DMS153 treated with DMSO at 0.1 percent for 48 hours (cell line): ENCODE measurements at regions not wholly inside any gene's neighbourhood (a gene's known extent, or its start where the extent isn't known, plus 50 kb on each side); places are given as distances from the start of the nearest gene placed in this dataset.

Experiments
- DNase-seq: peaks from one replicate; lab custom pipeline; 2025; ENCODE audit not compliant: unreplicated experiment; lab: John Stamatoyannopoulos, UW

- no peak for DNase-seq
Observed at GRCh38 chr13:90518417-90518816, 829.1 kb upstream of the MIR17HG start.

DNA sequence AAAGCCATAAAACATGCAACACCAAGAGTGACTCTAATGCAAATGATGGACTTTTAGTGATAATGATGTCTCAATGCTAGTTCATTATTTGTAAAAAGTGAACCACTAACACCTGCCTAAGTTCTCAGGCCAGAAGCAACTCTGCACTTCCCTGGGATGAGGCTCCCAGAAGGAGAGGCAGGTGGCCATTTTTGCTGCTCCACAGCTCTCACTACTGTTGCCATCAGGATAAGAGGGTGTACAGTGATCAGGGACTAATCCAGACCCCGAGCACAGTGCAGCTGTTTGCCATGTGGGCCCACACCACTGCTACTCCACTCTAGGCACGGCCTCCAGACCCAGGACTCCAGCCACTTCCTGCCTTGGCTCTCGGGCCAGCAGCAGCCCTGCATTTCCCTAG lies 828.3 kb upstream of the MIR17HG start:
- no peak for DNase-seq

DNA sequence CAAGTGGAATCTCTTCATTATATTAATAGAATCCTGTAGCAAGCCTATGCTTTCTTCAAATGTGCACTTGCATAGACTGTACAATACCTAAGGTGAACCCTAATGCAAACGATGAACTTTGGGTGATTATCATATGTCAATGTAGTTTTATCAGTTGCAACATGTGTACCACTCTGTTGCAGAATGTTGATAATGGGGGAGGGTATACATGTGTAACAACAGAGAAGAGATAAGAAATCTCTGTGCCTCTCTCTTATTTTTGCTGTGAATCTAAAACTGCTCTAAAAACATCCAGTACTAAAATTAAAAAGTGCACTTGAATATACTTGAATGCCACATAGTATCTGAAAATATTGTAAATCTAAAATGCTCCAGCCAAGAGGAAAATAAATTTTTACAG lies 820.8 kb upstream of the MIR17HG start:
- DNase-seq: no peak

GRCh38 chr13:90531744-90532143 lies 815.7 kb upstream of the MIR17HG start:
- DNase-seq: no peak

GRCh38 chr13:90532861-90533492 lies 814.5 kb upstream of the MIR17HG start:
- no peak for DNase-seq

GRCh38 chr13:90533866-90534265 lies 813.6 kb upstream of the MIR17HG start:
- no peak for DNase-seq

GRCh38 chr13:90534617-90535370 lies 812.7 kb upstream of the MIR17HG start:
- DNase-seq: no peak

GRCh38 chr13:90535421-90535820 lies 812.1 kb upstream of the MIR17HG start:
- no peak for DNase-seq

GRCh38 chr13:90538063-90538462 lies 809.4 kb upstream of the MIR17HG start:
- no peak for DNase-seq

- no peak for DNase-seq
Observed at GRCh38 chr13:90541346-90541745, 806.1 kb upstream of the MIR17HG start.

DNA sequence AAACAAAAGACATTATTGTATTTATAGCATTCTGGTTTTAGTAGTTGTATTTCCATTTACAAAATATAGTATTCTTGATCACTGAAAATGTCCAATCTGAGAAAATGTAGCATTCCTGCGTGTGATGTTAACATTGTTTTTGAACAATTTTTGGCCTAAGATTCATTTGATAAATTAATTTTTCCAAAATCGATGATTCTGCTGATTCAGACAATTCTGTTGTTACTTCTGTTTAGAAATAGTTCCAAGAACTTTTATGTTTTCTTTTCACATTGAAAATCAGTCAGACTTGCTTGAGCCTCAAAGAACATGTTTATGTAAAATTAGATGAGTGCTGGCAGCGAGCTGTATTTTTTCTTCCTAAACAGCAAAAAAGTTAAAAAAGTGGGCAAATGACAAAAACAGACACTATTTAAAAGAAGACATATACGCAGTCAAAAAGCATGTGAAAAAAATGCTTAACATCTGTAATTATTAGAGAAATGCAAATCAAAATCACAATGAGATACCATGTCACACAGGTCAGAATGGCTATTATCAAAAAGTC lies 804.5 kb upstream of the MIR17HG start:
- no peak for DNase-seq

DNA sequence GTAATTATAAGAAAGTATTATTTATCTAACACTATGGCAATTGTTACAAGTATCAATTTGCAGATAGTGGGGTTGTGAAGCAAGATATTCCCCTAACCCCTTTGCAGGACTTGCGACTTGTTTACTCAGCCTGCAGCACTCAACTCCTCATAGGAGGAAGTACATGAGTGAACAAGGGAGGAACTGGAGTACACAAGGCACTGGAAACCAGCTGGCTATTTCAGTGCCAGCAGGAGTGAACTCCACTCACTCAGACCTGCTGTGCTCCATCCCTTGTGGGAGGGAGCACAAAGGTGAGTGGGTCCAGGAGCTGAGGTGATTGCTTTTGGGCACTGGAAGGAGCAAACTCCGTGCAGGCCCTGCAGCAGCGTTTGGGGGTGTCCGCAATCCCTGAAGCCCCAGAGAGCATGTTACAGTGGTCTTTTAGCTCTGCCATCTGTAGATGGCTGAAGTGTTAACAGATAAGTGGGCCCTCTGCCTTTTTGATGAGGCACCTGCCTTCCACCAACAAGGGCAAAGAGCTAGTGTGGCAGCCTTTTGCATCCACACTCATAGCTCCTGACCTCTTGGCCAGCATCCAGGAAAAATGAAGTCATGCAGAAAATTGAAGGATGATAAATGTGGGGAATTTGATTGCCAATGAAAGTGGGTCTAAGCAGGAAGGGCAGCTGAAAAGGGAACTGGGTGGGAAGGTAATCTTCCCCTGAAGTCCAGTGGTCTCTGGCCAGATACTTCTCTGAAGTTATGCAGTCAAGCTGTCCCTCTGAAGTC lies 802.2 kb upstream of the MIR17HG start:
- DNase-seq: peak; percentile 22

DNA sequence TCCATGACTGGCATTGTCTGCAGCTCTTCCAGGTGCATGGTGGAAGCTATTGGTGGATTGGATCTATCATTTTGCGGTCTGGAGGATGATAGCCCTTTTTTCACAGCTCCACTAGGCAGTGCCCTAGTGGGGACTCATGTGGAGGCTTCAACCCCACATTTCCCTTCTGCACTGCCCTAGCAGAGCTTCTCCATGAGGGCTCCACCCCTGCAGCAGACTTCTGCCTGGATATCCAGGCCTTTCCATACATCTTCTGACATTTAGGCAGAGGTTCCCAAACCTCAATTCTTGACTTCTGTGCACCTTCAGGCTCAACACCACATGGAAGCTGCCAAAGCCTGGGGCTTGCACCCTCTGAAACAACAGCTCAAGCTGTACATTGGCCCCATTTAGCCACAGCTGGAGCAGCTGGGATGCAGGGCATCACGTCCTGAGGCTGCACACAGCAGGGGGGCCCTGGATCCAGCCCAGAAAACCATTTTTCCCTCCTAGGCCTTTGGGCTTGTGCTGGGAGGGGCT lies 800.2 kb upstream of the MIR17HG start:
- DNase-seq: no peak

DNA sequence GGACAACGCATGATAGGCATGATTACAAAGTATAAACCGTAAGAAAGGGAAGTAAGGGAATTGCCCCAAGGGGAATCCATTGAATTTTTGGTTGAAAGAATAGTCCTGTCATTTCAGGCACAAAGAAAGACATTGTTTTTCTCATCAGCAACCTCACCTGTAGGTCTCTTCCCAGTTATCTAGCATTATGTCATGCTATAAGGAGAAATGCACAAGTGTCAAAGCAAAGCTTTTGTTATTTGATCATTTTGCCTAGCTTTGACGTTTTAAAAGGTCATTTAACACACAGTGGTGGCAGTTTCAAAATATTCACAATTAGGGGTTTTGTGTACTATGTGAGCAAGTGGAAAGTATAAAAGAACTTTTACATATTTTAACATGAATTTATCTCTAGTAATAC lies 796.2 kb upstream of the MIR17HG start:
- no peak for DNase-seq

- no peak for DNase-seq
Observed at GRCh38 chr13:90552702-90553101, 794.8 kb upstream of the MIR17HG start.

DNA sequence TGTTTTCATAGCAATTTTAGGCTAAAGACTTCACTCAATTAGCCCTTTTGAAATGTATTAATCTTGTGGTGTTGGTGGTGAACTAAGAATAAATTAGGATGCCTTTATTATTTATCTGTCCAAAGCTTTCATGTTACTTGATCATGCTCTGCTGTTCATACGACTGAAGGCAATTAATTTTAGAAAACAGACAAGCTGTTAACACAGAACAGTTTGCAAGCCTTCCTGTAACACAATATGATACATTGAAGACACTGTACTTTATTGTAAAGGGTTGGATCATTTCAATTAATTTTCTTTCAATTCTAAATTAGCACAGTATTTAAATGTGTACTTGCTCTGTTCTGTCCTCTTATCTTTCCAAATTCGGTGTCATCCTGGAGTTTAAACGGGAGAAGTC lies 794.3 kb upstream of the MIR17HG start:
- no peak for DNase-seq

GRCh38 chr13:90557626-90558025 lies 789.9 kb upstream of the MIR17HG start:
- no peak for DNase-seq

DNA sequence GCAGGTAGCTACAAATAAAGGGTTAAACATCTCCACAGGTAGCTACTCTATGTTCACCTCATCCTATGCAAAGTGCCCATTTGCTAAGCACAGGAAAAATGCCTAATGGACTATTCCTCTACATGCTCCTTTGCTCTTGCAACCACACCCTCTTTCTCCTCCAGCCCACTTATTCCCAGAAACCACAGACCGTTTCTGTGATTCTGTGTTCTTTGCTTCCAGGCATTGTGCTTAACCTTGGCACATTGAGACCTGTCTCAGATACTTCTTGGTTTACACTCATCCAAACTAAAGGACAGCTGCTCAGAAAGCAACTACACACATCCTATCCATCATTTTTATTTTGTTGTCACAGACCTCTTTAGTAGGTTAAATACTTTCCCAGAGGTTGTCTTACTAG lies 785.0 kb upstream of the MIR17HG start:
- DNase-seq: no peak

DNA sequence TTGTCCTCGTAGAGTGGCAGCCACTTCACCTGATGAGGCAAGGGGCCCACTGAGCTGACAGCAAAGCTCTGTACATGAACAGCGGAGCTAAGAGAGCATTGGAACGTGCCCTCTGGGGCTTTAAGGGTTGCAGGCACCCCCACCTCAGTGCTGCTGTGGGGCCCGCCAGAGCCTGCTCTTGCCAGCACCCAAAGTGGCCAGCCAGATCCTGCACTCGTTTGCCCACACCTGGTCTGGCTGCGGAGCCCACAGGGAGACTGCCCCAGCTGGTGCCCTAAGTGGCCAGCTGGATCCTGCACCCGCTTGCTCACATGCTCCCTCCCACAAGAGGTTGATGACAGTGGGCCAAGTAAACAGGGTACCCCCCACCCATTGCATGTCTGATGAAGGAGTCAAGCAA lies 783.4 kb upstream of the MIR17HG start:
- no peak for DNase-seq

GRCh38 chr13:90564566-90564965 lies 782.9 kb upstream of the MIR17HG start:
- DNase-seq: no peak

DNA sequence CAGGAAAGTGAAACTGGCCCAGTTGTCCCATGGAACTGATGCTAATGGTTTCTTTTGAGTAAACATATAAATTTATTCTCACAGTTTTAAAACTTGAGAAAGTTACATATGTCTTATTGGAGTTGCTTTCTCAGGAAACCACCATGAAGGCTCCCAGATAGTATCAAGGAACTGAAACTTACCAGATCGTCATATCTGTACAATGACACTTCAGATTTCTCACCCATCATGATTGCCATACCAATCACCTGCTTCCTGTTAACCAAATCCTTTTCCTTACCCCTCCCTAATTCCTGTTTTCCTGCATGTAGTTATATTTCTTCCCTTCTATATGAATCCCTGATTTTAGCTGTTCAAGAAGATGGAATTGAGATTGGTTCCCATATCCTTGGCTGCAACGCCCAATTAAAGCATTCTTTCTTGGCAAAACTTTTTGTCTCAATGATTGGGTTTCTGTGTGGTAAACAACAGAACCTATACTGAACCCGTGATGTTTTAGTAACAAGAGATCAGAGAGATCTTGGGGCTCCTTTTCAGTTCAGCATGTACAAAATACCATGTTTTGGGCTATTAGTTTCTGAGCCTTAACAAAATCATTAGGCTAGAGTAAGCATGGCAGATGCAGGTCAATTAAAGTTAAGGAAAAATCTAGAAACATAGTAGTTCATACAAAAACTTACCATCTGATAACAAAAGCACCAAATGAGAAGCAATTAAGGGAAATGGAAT lies 781.3 kb upstream of the MIR17HG start:
- DNase-seq: no peak
